ENCODE measurements at regions not wholly inside any gene's neighbourhood (a gene's known extent, or its start where the extent isn't known, plus 50 kb on each side); places are given as distances from the start of the nearest gene placed in this dataset.
"Not testable (repeated sequence)": the region's sequence is repeated elsewhere in the genome, so short reads cannot be mapped to it uniquely, and the experiment has no call there.

- no peak for DNase-seq
Observed at GRCh38 chr7:81526971-81527370, 242.9 kb downstream of the HGF start.

GRCh38 chr7:81525841-81526240 lies 244.0 kb downstream of the HGF start:
- no peak for DNase-seq

- DNase-seq, result no peak
Observed at GRCh38 chr7:81519886-81520285, 250.0 kb downstream of the HGF start.

- DNase-seq, result no peak
Observed at GRCh38 chr7:81516898-81517297, 252.9 kb downstream of the HGF start.

- DNase-seq, result no peak
Observed at GRCh38 chr7:81515009-81515408, 254.8 kb downstream of the HGF start.

- DNase-seq, result no peak
Observed at GRCh38 chr7:81514546-81514945, 255.3 kb downstream of the HGF start.

- DNase-seq, result no peak
Observed at GRCh38 chr7:81510122-81510521, 259.7 kb downstream of the HGF start.

- no peak for DNase-seq
Observed at GRCh38 chr7:81507221-81507620, 262.6 kb downstream of the HGF start.

- no peak for DNase-seq
Observed at GRCh38 chr7:81506609-81507008, 263.2 kb downstream of the HGF start.

GRCh38 chr7:81503771-81504170 lies 266.1 kb downstream of the HGF start:
- no peak for DNase-seq

GRCh38 chr7:81503336-81503735 lies 266.5 kb downstream of the HGF start:
- no peak for DNase-seq

- peak; percentile 76 for DNase-seq
Observed at GRCh38 chr7:81501220-81501619, 268.6 kb downstream of the HGF start.

GRCh38 chr7:81500631-81501030 lies 269.2 kb downstream of the HGF start:
- DNase-seq, result no peak

- peak; percentile 93 for DNase-seq
Observed at GRCh38 chr7:81499262-81500116, 270.4 kb downstream of the HGF start.

- no peak for DNase-seq
Observed at GRCh38 chr7:81498176-81498575, 271.7 kb downstream of the HGF start.

GRCh38 chr7:81492910-81493309 lies 276.9 kb downstream of the HGF start:
- DNase-seq, result no peak

- DNase-seq, result no peak
Observed at GRCh38 chr7:81492240-81492639, 277.6 kb downstream of the HGF start.

- peak; percentile 36 for DNase-seq
Observed at GRCh38 chr7:81491573-81491972, 278.3 kb downstream of the HGF start.

- DNase-seq, result no peak
Observed at GRCh38 chr7:81488210-81488609, 281.6 kb downstream of the HGF start.

GRCh38 chr7:81487516-81487915 lies 282.3 kb downstream of the HGF start:
- DNase-seq, result no peak

GRCh38 chr7:81484261-81484660 lies 285.6 kb downstream of the HGF start:
- DNase-seq, result no peak

GRCh38 chr7:81482600-81483186 lies 287.2 kb downstream of the HGF start:
- no peak for DNase-seq

GRCh38 chr7:81478664-81479063 lies 291.2 kb downstream of the HGF start:
- DNase-seq, result peak; percentile 73

- not testable (repeated sequence) for DNase-seq
Observed at GRCh38 chr7:81478201-81478600, 291.6 kb downstream of the HGF start.

GRCh38 chr7:81473236-81473635 lies 296.6 kb downstream of the HGF start:
- DNase-seq, result no peak
